Heart left ventricle (tissue), 13 donors: ENCODE measurements at regions not wholly inside any gene's neighbourhood (a gene's known extent, or its start where the extent isn't known, plus 50 kb on each side); places are given as distances from the start of the nearest gene placed in this dataset.
A peak's percentile ranks its signal among the peaks of the same experiment; 100 is the strongest.

ENCODE experiments used
- CTCF ChIP-seq, 12 donors: fragments of 200-600 bp; sonication (generic) in 4 of 12; IDR thresholded peaks; one replicate each; pipeline versions ENCODE4 v1.5.0 to v1.8.0; 2018 to 2022; ENCODE audit warnings: antibody characterized with exemption in 12 of 12, mild to moderate bottlenecking in 5 of 12
- POLR2A ChIP-seq, 2 donors: fragments of 450-650 bp; IDR thresholded peaks; one replicate each; pipeline ENCODE4 v1.6.1; 2017; ENCODE audit warnings: antibody characterized with exemption in 2 of 2, mild to moderate bottlenecking in 2 of 2, moderate library complexity in 2 of 2
- donor health status: ischemic (EF 13 %, LVEDD 7.1; RV severe dilation, severe dysfunction).
- donor health status: DM: no; HTN: yes; CAD: no.
- donor health status: DM: no; HTN: no; CAD: no.
- donor health status: ischemic (EF 25% LVEDD 6.9; RV normal size, moderate dysfunction).
- donor health status: ischemic (EF 25% LVEDD 5.7; RV mildly dilated, moderate dysfunction).
- donor health status: ischemic (EF 35%, LVEDD 5.7; RV mildly dilated, moderate dysfunction).
- donor health status: nonischemic (EF 11% LVEDD 7.7; RV severe dilation, severe dysfunction).
- donor health status: DM: yes; HTN: yes; CAD: no.
- donor health status: PGD.
- donor health status: ischemic (EF 29% LVEDD 5.4; RV normal size, mild dysfunction).
- donor health status: nonischemic (EF 23%, LVEDD 6.1; RV moderate dilation, normal function).

GRCh38 chrX:77160301-77160700, 286.9 kb upstream of the FGF16 start:
- TF ChIP-seq CTCF (IDR thresholded peaks at IDR 0.05) (peak in 7 of 12 donors; percentile 7 to 44 (median 28)), POLR2A (IDR thresholded peaks at IDR 0.05) (no peak)
